GM18508 (cell line): ENCODE measurements at regions not wholly inside any gene's neighbourhood (a gene's known extent, or its start where the extent isn't known, plus 50 kb on each side); places are given as distances from the start of the nearest gene placed in this dataset.
"Not testable (repeated sequence)": the region's sequence is repeated elsewhere in the genome, so short reads cannot be mapped to it uniquely, and the experiment has no call there.

ENCODE experiments used
- ATAC-seq: cut with Tn5 transposase; IDR thresholded peaks from one replicate; pipeline ENCODE4 v1.9.1; 2021; ENCODE audit warnings: moderate number of reproducible peaks; ENCODE audit not compliant: insufficient read depth, unreplicated experiment

DNA sequence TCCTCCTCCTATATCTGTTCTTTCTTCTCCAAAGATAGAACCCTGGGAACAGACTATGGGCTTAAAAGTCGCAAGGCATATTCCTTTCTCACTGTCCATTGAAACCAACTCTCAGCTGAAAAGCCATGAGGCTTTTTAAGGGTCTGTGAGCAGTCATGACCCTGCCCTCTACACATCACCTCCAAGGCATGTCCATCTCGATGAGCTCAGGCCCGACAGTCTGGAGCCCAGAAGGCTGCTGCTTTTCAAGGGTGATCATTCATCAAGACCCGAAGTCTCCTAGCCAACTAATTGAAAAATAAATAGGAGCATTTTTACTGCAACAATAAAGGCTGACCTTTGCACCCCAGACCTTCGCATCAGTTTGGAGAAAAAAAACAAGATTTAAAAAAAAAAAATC is 378.8 kb upstream of the NRSN1 start:
- no peak for ATAC-seq

DNA sequence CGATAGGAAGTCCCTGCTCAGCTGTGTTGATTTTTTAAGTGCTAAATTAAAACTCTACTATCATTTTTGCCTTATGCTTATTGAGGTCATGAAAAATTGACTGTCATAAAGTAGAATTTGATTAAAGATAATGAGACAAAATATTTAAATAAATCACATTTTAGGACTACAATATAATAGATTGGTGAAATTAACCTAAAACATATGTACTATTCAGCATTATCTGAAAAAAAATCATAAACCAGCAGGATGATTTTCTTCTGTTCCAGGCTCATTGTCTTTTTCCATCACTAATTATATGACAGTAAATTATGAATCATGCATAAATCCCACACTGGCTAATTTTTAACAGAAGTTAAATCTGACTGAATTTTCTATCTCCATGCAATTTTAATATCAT is 373.6 kb upstream of the NRSN1 start:
- no peak for ATAC-seq

DNA sequence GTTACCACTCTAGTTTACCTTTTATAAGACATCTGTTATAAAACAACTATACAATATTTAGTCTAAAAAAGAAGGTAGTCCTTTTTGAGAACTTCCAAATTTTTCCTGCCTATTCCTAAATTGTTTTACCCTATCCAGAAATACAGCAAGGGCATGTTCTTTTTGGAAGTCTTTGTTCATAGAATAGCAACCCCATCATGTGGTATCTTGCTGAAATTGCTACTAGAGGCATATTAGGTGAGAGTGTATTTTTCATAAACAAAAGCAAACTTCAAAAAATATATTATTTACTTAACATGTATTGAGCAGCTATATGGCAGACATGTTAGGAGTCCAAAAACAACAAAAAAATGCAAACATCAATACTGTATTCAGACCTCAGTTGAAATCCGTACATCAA is 371.8 kb upstream of the NRSN1 start:
- ATAC-seq, result no peak

DNA sequence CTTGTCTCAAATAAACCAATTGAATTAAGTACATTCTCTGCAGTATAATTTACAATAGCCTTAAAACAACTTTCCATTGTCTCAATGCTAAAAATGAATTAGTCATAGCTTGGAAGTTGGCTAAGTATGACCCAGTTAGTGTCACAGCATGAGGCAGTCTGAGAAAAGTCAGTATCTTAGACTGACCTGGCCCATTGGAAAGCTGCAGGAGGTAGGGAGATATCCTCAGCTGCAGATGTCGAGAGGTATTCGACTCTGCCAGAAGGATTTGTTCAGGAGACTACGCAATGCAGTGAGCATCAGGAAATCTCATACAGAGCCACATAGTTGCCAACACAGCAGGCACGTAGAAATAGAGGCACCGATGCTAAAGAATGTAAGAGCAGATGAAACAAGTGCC is 350.9 kb upstream of the NRSN1 start:
- ATAC-seq, result no peak

DNA sequence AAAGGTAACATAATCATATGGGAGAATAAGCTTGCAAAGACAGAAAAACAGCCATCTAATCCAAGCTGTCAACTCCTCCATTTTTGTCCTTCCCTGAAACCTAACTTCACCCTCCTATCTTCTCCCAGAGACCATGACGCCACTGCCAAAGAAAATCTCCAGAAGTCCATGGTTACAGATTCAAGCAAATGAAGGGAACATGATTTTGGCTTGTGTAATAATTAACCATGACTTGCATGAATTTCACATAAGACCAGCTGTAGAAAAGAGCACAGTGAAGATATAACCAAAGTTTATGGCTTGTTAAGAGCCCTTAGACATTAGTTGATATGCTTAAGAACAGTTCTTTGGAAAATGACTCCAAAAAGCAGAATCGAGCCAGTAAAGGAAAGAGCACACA is 342.1 kb upstream of the NRSN1 start:
- no peak for ATAC-seq

DNA sequence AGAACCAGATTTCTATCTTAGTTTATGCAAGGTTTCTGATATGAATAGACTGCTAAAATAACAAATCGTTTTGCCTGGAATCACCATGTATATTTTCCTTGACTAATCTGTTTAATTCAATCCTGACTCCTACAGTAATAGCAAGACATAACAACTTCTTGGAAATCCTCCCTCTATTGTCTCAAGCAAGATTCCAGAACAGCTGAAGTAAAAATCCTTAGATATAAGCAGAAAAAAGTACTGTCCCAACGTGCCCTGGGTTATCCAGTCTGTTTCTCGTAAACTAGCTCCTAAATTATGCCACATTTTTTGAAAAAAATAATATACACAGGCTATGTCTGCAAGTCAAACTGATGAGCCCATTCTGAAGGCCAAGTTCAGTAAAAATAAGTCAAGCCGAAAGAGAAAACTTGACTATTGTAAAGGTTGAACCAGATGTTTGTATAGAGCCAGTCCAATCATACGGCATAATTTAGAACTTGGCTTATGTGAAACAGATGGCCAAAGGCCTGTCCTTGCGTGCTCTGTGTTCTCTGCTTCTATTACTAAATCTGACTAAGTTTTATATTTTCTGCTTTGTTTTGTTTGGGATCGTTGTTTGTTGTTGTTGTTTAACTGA is 341.6 kb upstream of the NRSN1 start:
- no peak for ATAC-seq

DNA sequence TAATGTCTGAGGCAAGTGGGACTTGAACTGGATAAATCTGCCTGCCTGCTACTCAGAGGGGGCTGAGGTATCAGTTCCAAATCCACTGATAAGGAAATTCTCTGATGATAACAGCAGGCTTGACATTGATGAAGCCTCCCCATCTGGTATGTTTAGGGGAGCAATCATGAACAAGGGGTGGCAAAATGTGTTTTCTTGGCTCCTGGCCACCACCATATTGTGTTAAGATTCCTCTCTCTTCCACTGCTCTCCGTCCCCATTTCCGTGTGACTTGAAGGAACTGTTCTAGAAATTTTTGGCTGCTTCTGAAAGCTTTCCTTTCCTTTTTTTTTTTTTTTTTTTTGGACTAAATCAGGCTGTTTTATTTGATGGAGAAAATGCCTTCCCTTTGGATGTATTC is 335.3 kb upstream of the NRSN1 start:
- ATAC-seq, result no peak

DNA sequence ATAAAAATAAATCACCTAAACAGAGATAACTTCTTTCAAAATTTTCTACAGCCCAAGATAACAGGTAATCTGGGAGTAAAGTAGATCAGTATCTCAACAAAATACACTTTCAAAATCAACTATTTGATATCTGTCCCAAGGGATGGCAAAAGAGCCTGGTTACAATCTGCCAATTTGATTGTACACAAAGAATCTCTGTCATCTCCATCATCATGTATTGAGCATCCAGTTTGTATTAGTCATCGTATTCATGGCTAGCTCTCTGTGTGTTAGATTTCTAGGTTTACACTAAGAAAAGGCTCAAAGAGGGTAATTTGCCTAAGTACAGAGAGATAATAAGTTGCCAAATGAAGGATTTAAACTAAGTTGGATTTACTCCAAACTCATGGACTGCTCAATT is 329.0 kb upstream of the NRSN1 start:
- no peak for ATAC-seq

DNA sequence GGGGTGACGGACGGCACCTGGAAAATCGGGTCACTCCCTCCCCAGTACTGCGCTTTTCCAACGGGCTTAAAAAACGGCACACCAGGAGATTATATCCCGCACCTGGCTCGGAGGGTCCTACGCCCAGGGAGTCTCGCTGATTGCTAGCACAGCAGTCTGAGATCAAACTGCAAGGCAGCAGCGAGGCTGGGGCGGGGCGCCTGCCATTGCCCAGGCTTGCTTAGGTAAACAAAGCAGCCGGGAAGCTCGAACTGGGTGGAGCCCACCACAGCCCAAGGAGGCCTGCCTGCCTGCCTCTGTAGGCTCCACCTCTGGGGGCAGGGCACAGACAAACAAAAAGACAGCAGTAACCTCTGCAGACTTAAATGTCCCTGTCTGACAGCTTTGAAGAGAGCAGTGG is 321.7 kb upstream of the NRSN1 start:
- ATAC-seq, result not testable (repeated sequence)

DNA sequence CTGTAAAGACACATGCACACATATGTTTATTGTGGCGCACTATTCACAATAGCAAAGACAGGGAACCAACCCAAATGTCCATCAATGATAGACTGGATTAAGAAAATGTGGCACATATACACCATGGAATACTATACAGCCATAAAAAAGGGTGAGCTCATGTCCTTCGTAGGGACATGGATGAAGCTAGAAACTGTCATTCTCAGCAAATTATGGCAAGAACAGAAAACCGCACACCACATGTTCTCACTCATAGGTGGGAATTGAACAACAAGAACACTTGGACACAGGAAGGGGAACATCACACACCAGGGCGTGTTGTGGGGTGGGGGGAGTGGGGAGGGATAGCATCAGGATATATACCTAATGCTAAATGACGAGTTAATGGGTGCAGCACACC is 304.9 kb upstream of the NRSN1 start:
- not testable (repeated sequence) for ATAC-seq

DNA sequence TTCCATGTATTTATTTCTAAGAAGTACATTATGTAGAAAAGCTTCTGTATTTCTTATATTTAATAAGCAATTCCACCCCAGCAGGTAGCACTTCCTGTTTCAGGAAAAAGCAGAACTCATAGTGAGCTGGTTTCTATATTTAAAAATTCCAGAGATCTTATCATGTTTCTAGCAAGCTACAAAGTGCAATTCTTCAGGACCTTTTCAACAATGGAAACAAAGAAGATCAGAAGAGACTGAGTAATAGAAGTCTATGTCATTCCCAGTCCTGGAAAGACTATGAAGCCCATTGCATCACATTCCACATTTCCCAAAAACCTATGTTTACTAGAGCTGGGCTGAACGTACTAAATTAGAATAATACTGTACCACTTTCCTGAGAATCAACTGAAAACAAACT is 302.6 kb upstream of the NRSN1 start:
- ATAC-seq, result no peak

DNA sequence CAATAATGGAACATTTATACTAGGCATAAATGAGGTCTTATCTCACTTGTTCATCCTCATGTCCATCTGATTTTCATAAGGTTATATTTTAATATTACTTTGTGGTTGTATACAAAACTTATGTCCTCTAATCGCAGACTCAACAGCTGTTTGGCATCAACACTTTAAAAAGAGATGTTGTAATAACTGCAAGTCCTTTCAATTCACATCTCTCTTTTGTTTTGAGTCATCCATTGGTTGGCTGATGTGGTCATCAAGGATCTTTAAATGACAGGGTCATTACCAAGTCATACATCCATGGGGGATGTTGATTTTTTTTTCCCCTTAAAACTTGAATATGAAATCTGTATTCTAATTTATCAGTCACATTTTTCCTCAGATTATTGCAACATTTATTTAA is 299.4 kb upstream of the NRSN1 start:
- no peak for ATAC-seq

DNA sequence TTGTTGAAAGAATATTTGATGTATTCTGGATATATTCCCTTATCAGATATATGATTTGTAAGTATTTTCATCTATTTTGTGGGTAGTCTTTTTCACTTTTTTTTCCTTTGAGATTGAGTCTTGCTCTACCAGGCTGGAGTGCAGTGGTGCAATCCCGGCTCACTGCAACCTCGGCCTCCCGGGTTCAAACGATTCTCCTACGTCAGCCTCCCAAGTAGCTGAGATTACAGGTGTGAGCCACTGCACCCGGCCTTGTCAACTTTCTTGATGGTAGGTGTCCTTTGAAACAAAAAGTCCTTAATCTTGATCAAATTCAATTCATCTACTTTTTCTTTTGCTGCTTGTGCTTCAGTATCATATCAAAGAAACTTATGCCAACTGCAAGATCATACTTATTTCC is 297.2 kb upstream of the NRSN1 start:
- no peak for ATAC-seq

DNA sequence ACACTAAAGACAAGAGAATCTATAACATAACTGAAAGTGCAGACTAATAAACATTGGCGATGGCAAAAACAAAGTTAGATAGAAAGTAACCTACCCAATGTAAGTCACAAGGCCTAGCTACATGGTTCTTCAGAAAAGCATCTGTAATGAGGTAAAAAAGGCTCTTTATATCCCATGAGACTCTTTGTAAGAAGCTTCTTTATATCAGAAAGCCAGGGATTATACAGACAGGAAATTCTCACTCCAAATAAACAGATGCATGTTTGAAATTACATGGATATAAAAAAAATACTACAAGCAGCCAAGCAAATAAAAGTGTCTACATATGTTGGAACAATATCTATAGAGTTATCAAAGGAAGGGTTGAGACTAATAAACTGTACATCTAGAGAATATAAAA is 284.9 kb upstream of the NRSN1 start:
- no peak for ATAC-seq

DNA sequence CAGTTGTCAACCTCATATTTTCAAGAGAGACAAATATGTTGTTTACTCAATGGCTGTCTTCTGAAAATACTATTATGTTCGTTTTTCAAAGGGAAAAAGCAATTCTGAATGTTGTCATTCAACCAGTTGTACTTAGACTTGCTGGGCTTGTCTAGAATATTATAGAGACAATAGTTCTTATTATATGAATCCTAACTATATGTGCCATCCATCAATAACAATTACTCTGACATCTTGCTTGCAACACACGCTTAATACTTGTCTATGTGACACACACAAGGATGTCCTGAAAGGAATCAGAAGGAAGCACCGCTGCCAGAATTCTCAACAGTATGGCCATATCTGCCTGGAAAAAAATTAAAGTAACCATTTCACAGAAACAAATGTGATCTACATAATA is 283.3 kb upstream of the NRSN1 start:
- ATAC-seq, result no peak

DNA sequence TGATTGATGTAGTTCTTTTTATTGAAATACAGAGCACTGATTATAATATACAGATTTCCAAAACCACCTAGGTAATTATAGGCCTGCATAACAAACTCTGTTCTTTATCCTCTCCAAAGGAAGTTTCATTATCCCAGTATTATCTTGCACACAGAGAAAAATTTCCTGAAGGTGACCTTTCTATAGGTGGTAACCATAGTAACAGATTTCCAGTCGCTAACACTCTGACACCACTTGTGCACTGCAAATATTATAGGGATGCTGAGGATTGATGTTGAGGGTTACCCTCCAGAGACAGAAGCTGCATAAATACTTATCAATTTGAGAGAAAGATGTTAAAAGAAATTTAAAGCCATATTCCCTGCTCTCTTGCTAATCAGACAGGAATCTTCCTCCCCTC is 274.5 kb upstream of the NRSN1 start:
- no peak for ATAC-seq

DNA sequence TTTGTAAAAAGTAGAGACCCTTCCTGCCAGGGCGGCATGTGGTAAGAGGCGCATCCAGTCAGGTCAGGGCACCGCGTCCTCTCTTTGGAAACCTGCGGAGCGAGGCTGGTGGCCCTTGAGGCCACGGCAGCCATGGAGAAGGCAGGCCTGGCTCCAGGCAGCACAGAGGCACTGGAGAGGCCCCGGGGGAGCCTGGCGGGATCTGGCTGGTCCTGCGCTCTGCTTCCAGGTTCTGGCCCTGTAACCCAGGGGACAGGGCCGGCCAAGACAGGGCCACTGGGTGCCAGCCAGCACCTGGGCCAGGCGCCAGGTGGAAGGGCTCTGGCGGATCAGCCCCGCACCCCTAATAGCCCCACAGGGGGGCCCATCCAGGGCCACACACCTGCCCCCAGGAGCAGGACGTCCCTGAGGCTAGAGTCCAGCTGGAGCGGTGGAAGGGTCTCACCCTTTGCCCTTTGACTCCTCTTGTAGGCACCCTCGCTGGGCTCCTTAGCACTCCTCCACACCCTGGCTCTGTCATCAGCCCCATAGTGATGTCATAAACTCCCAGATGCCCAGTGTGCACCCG is 272.4 kb upstream of the NRSN1 start:
- not testable (repeated sequence) for ATAC-seq

DNA sequence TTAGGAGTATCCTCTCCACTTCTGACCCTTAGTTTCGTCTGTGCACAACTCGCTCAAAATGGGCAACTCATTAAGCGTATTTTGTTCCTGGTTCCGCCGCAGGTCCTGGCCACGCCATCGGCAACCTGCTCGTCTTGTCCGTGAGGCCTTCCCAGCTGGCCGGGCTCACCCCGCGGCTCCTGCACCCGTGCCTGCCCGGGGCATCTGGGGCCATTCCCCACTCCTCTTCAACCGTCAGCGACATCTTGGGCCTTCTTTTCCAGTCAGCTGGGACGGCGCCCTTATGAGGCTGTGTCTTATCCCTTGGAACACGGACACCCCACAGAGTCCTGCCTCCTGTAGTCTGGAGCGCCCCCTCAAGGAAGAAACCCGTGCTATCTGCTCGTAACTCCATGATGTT is 271.9 kb upstream of the NRSN1 start:
- ATAC-seq, result not testable (repeated sequence)

DNA sequence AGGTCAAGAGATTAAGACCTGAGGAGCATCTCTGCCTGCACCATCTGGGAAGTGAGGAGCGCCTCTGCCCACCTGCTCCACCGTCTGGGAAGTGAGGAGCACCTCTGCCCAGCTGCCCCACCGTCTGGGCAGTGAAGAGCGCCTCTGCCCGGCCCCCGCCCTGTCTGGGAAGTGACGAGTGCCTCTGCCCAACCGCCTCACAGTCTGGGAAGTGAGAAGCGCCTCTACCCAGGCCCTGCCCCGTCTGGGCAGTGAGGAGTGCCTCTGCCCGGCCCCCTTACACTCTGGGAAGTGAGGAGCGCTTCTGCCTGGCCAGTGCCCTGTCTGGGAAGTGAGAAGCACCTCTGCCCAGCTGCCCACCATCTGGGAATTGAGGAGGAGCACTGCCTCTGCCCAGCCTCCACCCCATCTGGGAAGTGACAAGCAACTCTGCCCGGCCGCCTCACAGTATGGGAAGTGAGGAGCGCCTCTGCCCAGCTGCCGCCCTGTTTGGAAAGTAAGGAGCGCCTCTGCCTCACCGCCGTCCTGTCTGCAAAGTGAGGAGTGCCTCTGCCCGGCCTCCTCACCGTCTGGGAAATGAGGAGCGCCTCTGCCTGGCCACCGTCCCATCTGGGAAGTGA is 270.4 kb upstream of the NRSN1 start:
- no peak for ATAC-seq

DNA sequence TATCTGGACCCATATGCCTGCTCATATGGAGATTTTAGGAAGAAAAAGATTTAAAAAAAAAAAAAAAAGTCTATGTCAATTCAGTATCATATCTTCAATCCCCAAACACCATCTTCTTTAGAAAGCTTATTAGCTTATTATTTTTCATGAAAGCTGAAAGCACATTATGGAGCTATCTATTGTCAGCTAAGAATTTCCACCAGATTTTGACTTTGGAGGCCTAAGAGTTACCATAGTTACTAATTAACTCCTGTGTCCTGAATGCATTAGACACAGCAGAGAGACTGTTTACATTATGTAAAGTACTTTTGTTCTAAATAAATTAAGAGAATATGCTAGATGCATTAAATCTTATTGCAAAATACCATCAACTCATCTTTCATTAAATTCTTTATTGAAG is 255.5 kb upstream of the NRSN1 start:
- no peak for ATAC-seq

DNA sequence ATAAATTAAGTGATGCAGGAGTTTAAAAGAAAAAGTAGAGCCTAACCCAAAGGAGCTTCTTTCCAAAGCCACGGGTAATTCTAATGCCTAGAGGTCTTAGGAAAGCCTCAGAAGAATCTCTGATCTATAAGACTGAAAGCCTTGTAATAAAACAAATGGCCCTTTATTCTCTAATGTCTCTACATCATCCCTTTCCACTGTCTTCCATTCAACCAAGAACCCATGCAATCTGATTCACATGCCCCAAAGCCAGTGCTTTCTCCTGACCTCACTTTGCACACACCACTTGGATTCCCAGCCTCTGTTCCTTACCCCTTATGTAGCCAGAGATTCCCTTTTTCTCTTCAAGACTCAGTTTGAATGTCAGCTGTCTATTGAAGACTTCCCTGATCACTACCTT is 252.9 kb upstream of the NRSN1 start:
- no peak for ATAC-seq

DNA sequence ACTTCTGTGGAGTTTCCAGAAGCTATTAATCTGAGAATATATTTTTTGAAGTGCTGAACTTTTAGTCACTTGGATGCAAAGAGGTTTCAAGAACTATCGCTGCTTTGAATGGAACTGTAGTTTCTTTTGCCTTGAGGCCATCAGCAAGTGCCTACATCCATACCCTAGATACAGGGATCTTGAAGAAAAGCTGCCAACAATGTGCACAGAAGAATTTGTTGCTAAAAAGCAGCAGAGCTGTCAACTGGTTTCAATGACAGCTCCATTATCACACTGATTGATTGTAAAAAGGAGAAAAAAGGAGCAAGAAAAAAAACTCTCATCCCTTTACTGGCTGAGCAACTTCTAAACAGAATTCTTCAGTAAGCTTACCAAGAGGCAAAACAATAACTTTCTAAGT is 251.0 kb upstream of the NRSN1 start:
- no peak for ATAC-seq
